ENCODE measurements at regions not wholly inside any gene's neighbourhood (a gene's known extent, or its start where the extent isn't known, plus 50 kb on each side); places are given as distances from the start of the nearest gene placed in this dataset.
"Not testable (repeated sequence)": the region's sequence is repeated elsewhere in the genome, so short reads cannot be mapped to it uniquely, and the experiment has no call there.

GRCh38 chr11:15667127-15667725 lies 552.5 kb downstream of the INSC start:
- DNase-seq = no peak

- no peak for DNase-seq
Measured at GRCh38 chr11:15668718-15669117, 554.0 kb downstream of the INSC start.

GRCh38 chr11:15670520-15671070 lies 555.9 kb downstream of the INSC start:
- no peak for DNase-seq

GRCh38 chr11:15671216-15671615 lies 556.5 kb downstream of the INSC start:
- no peak for DNase-seq

GRCh38 chr11:15672825-15673224 lies 558.1 kb downstream of the INSC start:
- no peak for DNase-seq

GRCh38 chr11:15673408-15673831 lies 558.7 kb downstream of the INSC start:
- DNase-seq = no peak

GRCh38 chr11:15674756-15675155 lies 560.0 kb downstream of the INSC start:
- DNase-seq = no peak

- DNase-seq = no peak
Measured at GRCh38 chr11:15675683-15676082, 561.0 kb downstream of the INSC start.

GRCh38 chr11:15677181-15677580 lies 562.5 kb downstream of the INSC start:
- no peak for DNase-seq

- no peak for DNase-seq
Measured at GRCh38 chr11:15683528-15683927, 568.8 kb downstream of the INSC start.

- no peak for DNase-seq
Measured at GRCh38 chr11:15685306-15685705, 570.6 kb downstream of the INSC start.

GRCh38 chr11:15686259-15686658 lies 571.5 kb downstream of the INSC start:
- not testable (repeated sequence) for DNase-seq

- DNase-seq = no peak
Measured at GRCh38 chr11:15687342-15687741, 572.6 kb downstream of the INSC start.

GRCh38 chr11:15688351-15688792 lies 573.6 kb downstream of the INSC start:
- DNase-seq = no peak

- no peak for DNase-seq
Measured at GRCh38 chr11:15690320-15690719, 575.6 kb downstream of the INSC start.

- DNase-seq = no peak
Measured at GRCh38 chr11:15692739-15693138, 578.0 kb downstream of the INSC start.

- no peak for DNase-seq
Measured at GRCh38 chr11:15695096-15695721, 580.5 kb downstream of the INSC start.

GRCh38 chr11:15696069-15696468 lies 581.3 kb downstream of the INSC start:
- no peak for DNase-seq

GRCh38 chr11:15697437-15698236 lies 582.9 kb downstream of the INSC start:
- DNase-seq = no peak

- no peak for DNase-seq
Measured at GRCh38 chr11:15698855-15699254, 584.1 kb downstream of the INSC start.

- DNase-seq = no peak
Measured at GRCh38 chr11:15699978-15700377, 585.3 kb downstream of the INSC start.

GRCh38 chr11:15700456-15700855 lies 585.7 kb downstream of the INSC start:
- DNase-seq = no peak

- no peak for DNase-seq
Measured at GRCh38 chr11:15704064-15704463, 589.3 kb downstream of the INSC start.

GRCh38 chr11:15704556-15704955 lies 589.8 kb downstream of the INSC start:
- DNase-seq = no peak
